Activated CD8-positive, alpha-beta T cell treated with anti-CD3 and anti-CD28 coated beads for 36 hours (primary cell): ENCODE measurements at regions not wholly inside any gene's neighbourhood (a gene's known extent, or its start where the extent isn't known, plus 50 kb on each side); places are given as distances from the start of the nearest gene placed in this dataset.

ENCODE experiments used
- ATAC-seq: fragments of 200-7000 bp; cut with Tn5 transposase; one replicate; pipeline ENCODE4 v1.10.0; 2021; ENCODE audit warnings: mild to moderate bottlenecking, moderate library complexity
- CTCF ChIA-PET: fragments of 350-600 bp; sonication (Branson Sonifier 250); formaldehyde crosslinking; loops from one replicate; lab custom pipeline; 2021; ENCODE audit warnings: antibody characterized with exemption; lab: Charles Lee
- POLR2A ChIA-PET: fragments of 350-600 bp; sonication (Branson Sonifier 250); formaldehyde crosslinking; loops from one replicate; lab custom pipeline; 2021; ENCODE audit warnings: antibody characterized with exemption; lab: Charles Lee
- DNase-seq: peaks from one replicate; pipeline ENCODE4 v3.0.0-alpha.2; 2020
- H3K27ac Mint-ChIP-seq: one replicate; pipeline ENCODE4 v1.8.0; 2021; ENCODE audit warnings: mild to moderate bottlenecking, mixed read lengths
- H3K27me3 Mint-ChIP-seq: one replicate; pipeline ENCODE4 v1.8.0; 2021; ENCODE audit warnings: mixed read lengths
- H3K36me3 Mint-ChIP-seq: one replicate; pipeline ENCODE4 v1.8.0; 2021; ENCODE audit warnings: low read depth, mixed read lengths
- H3K4me1 Mint-ChIP-seq: one replicate; pipeline ENCODE4 v1.8.0; 2021; ENCODE audit warnings: low read depth, mixed read lengths
- H3K4me3 Mint-ChIP-seq: one replicate; pipeline ENCODE4 v1.8.0; 2021; ENCODE audit warnings: mild to moderate bottlenecking, moderate library complexity, mixed read lengths
- H3K9me3 Mint-ChIP-seq: one replicate; pipeline ENCODE4 v1.8.0; 2021; ENCODE audit warnings: mixed read lengths
- intact Hi-C: fragments of 100-400 bp; cut with micrococcal nuclease; formaldehyde crosslinking; loops from one replicate; pipeline ENCODE4 v1.10.0; 2022
- TF ChIP-seq, protein P1 (sequence below): fragments of 200-600 bp; IDR thresholded peaks from one replicate; pipeline ENCODE4 v1.8.0; 2022; ENCODE audit warnings: antibody characterized with exemption, mild to moderate bottlenecking

DNA sequence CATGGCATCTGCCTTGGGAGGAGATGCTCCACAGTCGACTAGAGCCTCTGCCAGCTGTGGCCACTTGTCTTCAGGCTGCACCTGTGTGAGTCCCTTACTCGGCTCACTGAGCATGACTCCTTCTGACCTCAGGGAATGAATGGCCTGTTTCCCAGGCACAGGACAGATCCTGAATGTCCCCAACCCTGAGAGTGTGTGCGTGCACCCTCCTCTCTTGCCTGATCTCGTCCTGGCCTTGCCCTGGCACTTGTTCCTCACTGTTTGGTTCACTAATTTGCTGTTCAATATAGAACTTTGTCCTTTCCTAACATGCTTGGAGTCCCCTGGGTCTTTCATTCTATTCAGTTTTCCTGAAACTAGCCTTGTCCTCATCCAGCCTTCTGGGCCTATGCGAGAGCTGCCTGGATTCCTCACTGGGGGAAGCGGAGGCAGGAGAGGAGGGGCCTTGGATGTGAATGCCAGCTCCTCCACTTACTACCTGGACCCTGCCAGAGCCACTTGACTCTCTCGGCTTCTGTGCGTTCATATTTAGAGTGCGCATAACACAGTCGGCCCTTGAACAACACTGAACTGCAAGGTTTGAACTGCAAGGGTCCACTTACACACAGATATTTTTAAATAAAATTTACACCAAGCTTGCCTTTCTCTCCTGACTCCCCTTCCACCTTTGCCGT, 184.8 kb downstream of the ACKR3 start:
- TF ChIP-seq, protein P1, sequence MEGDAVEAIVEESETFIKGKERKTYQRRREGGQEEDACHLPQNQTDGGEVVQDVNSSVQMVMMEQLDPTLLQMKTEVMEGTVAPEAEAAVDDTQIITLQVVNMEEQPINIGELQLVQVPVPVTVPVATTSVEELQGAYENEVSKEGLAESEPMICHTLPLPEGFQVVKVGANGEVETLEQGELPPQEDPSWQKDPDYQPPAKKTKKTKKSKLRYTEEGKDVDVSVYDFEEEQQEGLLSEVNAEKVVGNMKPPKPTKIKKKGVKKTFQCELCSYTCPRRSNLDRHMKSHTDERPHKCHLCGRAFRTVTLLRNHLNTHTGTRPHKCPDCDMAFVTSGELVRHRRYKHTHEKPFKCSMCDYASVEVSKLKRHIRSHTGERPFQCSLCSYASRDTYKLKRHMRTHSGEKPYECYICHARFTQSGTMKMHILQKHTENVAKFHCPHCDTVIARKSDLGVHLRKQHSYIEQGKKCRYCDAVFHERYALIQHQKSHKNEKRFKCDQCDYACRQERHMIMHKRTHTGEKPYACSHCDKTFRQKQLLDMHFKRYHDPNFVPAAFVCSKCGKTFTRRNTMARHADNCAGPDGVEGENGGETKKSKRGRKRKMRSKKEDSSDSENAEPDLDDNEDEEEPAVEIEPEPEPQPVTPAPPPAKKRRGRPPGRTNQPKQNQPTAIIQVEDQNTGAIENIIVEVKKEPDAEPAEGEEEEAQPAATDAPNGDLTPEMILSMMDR: no peak
- no peaks in the 10 kb centered on the region for H3K4me1 Mint-ChIP-seq
- no peak overlapping the region for H3K27ac Mint-ChIP-seq
- H3K27me3 Mint-ChIP-seq: peaks cover 5% of the 10 kb centered on the region
- intact Hi-C loops: no loop called here
- DNase-seq (no peak), ATAC-seq (no peak)
- no peaks in the 10 kb centered on the region for H3K36me3 Mint-ChIP-seq
- ChIA-PET CTCF (no interaction called here), POLR2A (no interaction called here)
- H3K9me3 Mint-ChIP-seq: no peaks in the 10 kb centered on the region
- no peak overlapping the region for H3K4me3 Mint-ChIP-seq

- DNase-seq (no peak), ATAC-seq (no peak)
- H3K36me3 Mint-ChIP-seq: no peaks in the 10 kb centered on the region
- intact Hi-C loops: no loop called here
- H3K9me3 Mint-ChIP-seq: no peaks in the 10 kb centered on the region
- H3K4me1 Mint-ChIP-seq: no peaks in the 10 kb centered on the region
- H3K4me3 Mint-ChIP-seq: no peak overlapping the region
- H3K27ac Mint-ChIP-seq: no peak overlapping the region
- TF ChIP-seq, protein P1: no peak
- ChIA-PET POLR2A (no interaction called here), CTCF (no interaction called here)
- peaks cover 5% of the 10 kb centered on the region for H3K27me3 Mint-ChIP-seq
Measured at GRCh38 chr2:236755278-236755840, 185.7 kb downstream of the ACKR3 start.

- ChIA-PET POLR2A (no interaction called here), CTCF (interaction anchor here (0.6 kb wide), 1 partner anchor 44 kb away, joined by 3 read pairs; no protein-coding TSS in a partner anchor)
- TF ChIP-seq, protein P1: no peak
- Mint-ChIP-seq H3K4me3 (no peak overlapping the region), H3K9me3 (no peaks in the 10 kb centered on the region), H3K27ac (no peak overlapping the region), H3K4me1 (no peaks in the 10 kb centered on the region), H3K36me3 (no peaks in the 10 kb centered on the region), H3K27me3 (peaks cover 5% of the 10 kb centered on the region)
- no peak for DNase-seq
- ATAC-seq: no peak
- intact Hi-C loops: no loop called here
Measured at GRCh38 chr2:236758406-236758805, 188.8 kb downstream of the ACKR3 start.

GRCh38 chr2:236760246-236760645, 190.6 kb downstream of the ACKR3 start:
- intact Hi-C loops: no loop called here
- H3K27ac Mint-ChIP-seq: no peak overlapping the region
- H3K27me3 Mint-ChIP-seq: peaks cover 4% of the 10 kb centered on the region
- POLR2A ChIA-PET: no interaction called here
- no peaks in the 10 kb centered on the region for H3K9me3 Mint-ChIP-seq
- H3K4me1 Mint-ChIP-seq: no peaks in the 10 kb centered on the region
- no peaks in the 10 kb centered on the region for H3K36me3 Mint-ChIP-seq
- TF ChIP-seq, protein P1: no peak
- CTCF ChIA-PET: no interaction called here
- DNase-seq: no peak
- no peak for ATAC-seq
- H3K4me3 Mint-ChIP-seq: no peak overlapping the region

DNA sequence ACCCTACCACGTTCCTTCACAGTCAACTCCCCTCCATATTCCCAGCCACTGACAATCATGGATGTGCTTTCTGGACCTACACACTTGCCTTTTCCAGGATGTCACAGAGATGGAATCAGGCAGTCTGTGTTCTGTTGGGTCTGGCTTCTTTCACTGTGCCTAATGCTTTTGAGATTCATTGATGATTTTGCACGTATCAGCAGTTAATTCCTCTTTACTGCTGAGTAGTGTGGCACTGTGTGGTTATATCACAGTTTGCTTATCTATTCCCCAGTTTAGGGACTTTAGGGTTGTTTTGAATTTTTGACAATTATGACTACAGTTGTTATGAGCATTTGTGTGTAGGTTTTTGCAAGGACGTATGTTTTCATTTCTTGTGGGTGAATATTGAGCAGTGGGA, 191.7 kb downstream of the ACKR3 start:
- ChIA-PET CTCF (no interaction called here), POLR2A (no interaction called here)
- Mint-ChIP-seq H3K4me1 (no peaks in the 10 kb centered on the region), H3K36me3 (no peaks in the 10 kb centered on the region), H3K27ac (no peak overlapping the region), H3K9me3 (no peaks in the 10 kb centered on the region), H3K4me3 (no peak overlapping the region), H3K27me3 (peaks cover 4% of the 10 kb centered on the region)
- DNase-seq (no peak), ATAC-seq (no peak)
- TF ChIP-seq, protein P1: no peak
- intact Hi-C loops: no loop called here
